ENCODE measurements at regions not wholly inside any gene's neighbourhood (a gene's known extent, or its start where the extent isn't known, plus 50 kb on each side); places are given as distances from the start of the nearest gene placed in this dataset.

- TF ChIP-seq CTCF (IDR thresholded peaks at IDR 0.05) = no peak
- no peak for TF ChIP-seq POLR2A (IDR thresholded peaks at IDR 0.05)
Observed at GRCh38 chrX:25433307-25433706, 417.5 kb upstream of the ARX start.
